Thyroid gland (tissue), 4 donors: ENCODE measurements at regions not wholly inside any gene's neighbourhood (a gene's known extent, or its start where the extent isn't known, plus 50 kb on each side); places are given as distances from the start of the nearest gene placed in this dataset.

Source experiments
- DNase-seq, 2 donors: peaks; one replicate each; pipeline ENCODE4 v3.0.0-alpha.2; 2019
- H3K27ac ChIP-seq, 3 donors: fragments of 200-600 bp; sonication (generic); 1 replicate in 2 of 3; 2 replicates in 1 of 3; pipeline ENCODE4 v1.5.1; 2016 to 2019; ENCODE audit warnings: mild to moderate bottlenecking in 1 of 3, moderate library complexity in 1 of 3
- H3K27me3 ChIP-seq: fragments of 200-600 bp; sonication (generic); one replicate; pipeline ENCODE4 v1.5.1; 2019
- H3K36me3 ChIP-seq, 2 donors: fragments of 200-600 bp; sonication (generic); one replicate each; pipeline ENCODE4 v1.5.1; 2016 to 2019
- H3K4me1 ChIP-seq, 2 donors: fragments of 200-600 bp; sonication (generic); one replicate each; pipeline ENCODE4 v1.5.1; 2017 to 2019
- H3K4me3 ChIP-seq, 3 donors: fragments of 200-600 bp; sonication (generic); replicated peaks in 1 of 3; 1 replicate in 2 of 3; 2 replicates in 1 of 3; pipeline ENCODE4 v1.5.1; 2016; ENCODE audit warnings: mild to moderate bottlenecking in 1 of 3
- H3K9me3 ChIP-seq: fragments of 200-600 bp; sonication (generic); one replicate; pipeline ENCODE4 v1.5.1; 2017
- POLR2A ChIP-seq, 2 donors: fragments of 450-650 bp; IDR thresholded peaks; one replicate each; pipeline ENCODE4 v1.6.1; 2017; ENCODE audit warnings: antibody characterized with exemption in 2 of 2, mild to moderate bottlenecking in 2 of 2, moderate library complexity in 1 of 2
- WGBS, 2 donors: methylation state at CpG; one replicate each; pipeline ENCODE4 v1.1.5; 2017; 5-methylcytosine and 5-hydroxymethylcytosine counted together
- intact Hi-C: fragments of 100-400 bp; cut with DNase I; formaldehyde crosslinking; loops from one replicate; pipeline ENCODE4 v1.15.1; 2023
- TF ChIP-seq, protein P1 (sequence below), 6 experiments: fragments of 200-600 bp in 3 of 6; fragments of 450-650 bp in 3 of 6; sonication (generic) in 3 of 6; IDR thresholded peaks; one replicate each; pipeline ENCODE4 v1.5.1; 2016 to 2019; ENCODE audit warnings: antibody characterized with exemption in 6 of 6, mild to moderate bottlenecking in 2 of 6, inconsistent platforms in 1 of 6, moderate library complexity in 1 of 6

DNA sequence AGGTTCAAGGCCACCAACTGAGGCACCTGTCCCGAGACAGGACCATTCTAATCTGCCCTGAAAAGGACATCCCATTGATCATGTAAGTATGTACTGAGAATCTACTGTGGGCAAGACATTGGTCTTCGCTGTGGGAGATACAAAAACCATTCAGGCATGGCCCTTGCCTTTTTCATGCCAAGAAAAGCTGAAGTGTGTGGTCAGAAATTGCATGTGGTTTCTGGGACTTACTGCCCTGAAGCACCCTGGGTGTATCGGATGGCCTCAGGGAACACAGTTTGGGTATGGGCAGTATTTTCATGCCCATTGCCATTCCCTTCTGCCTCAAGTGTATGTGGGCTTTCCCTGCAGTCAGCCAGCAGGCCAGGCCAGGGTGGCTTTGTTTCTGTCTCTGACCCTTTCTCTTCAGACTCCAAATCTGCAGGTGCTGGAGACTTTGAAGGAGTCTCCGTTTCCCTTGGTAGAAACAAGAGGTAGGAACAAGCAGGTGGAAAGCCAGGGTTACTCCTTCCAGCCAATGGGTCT lies 285.7 kb downstream of the ZEB1 start:
- intact Hi-C loops = loop anchor here (10.0 kb wide), 1 partner anchor 290 kb away; the partner anchor contains the start of gene ZEB1
- Histone ChIP-seq H3K27me3 (no peaks in the 10 kb centered on the region), H3K4me1 (peaks cover 0 to 5% of the 10 kb centered on the region in 2 donors), H3K9me3 (no peaks in the 10 kb centered on the region), H3K27ac (no peak overlapping the region), H3K36me3 (no peaks in the 10 kb centered on the region), H3K4me3 (no peak overlapping the region)
- WGBS, 2 donors = 82 to 87% methylated on average over 4 of the region's 4 CpGs
- DNase-seq = no peak
- TF ChIP-seq, protein P1, sequence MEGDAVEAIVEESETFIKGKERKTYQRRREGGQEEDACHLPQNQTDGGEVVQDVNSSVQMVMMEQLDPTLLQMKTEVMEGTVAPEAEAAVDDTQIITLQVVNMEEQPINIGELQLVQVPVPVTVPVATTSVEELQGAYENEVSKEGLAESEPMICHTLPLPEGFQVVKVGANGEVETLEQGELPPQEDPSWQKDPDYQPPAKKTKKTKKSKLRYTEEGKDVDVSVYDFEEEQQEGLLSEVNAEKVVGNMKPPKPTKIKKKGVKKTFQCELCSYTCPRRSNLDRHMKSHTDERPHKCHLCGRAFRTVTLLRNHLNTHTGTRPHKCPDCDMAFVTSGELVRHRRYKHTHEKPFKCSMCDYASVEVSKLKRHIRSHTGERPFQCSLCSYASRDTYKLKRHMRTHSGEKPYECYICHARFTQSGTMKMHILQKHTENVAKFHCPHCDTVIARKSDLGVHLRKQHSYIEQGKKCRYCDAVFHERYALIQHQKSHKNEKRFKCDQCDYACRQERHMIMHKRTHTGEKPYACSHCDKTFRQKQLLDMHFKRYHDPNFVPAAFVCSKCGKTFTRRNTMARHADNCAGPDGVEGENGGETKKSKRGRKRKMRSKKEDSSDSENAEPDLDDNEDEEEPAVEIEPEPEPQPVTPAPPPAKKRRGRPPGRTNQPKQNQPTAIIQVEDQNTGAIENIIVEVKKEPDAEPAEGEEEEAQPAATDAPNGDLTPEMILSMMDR (IDR thresholded peaks at IDR 0.05) = no peak
- TF ChIP-seq POLR2A (IDR thresholded peaks at IDR 0.05) = no peak

DNA sequence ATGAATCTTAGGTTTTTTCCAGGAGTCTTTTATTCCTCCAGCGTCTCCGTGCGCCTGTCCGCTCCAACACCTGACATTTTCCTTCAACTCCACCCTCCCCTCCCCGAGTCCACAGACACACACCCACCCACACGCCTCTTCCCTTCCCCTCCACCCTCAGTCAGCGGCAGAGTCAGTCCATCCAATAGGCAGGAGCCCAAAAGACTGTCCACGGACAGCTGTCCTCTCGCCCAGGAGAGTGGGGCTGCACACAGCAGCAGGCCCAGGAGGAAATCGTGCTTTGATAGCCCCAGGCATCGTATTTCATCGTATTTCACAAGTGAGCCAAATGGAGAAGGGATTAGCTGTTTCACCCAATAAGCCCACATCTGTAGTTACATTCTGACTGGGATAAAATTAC lies 285.1 kb downstream of the ZEB1 start:
- Histone ChIP-seq H3K4me1 (peaks cover 0 to 5% of the 10 kb centered on the region in 2 donors), H3K9me3 (no peaks in the 10 kb centered on the region), H3K4me3 (peak overlapping the region in 1 of 3 donors; percentile 76), H3K27me3 (no peaks in the 10 kb centered on the region), H3K36me3 (no peaks in the 10 kb centered on the region), H3K27ac (peak overlapping the region in 2 of 3 donors; percentile 71 to 83)
- TF ChIP-seq, protein P1 (IDR thresholded peaks at IDR 0.05) = no peak
- no peak for TF ChIP-seq POLR2A (IDR thresholded peaks at IDR 0.05)
- WGBS, 2 donors = 85 to 87% methylated on average over 12 of the region's 12 CpGs
- intact Hi-C loops = loop anchor here (10.0 kb wide), 1 partner anchor 289 kb away; the partner anchor contains the start of gene ZEB1
- no peak for DNase-seq

DNA sequence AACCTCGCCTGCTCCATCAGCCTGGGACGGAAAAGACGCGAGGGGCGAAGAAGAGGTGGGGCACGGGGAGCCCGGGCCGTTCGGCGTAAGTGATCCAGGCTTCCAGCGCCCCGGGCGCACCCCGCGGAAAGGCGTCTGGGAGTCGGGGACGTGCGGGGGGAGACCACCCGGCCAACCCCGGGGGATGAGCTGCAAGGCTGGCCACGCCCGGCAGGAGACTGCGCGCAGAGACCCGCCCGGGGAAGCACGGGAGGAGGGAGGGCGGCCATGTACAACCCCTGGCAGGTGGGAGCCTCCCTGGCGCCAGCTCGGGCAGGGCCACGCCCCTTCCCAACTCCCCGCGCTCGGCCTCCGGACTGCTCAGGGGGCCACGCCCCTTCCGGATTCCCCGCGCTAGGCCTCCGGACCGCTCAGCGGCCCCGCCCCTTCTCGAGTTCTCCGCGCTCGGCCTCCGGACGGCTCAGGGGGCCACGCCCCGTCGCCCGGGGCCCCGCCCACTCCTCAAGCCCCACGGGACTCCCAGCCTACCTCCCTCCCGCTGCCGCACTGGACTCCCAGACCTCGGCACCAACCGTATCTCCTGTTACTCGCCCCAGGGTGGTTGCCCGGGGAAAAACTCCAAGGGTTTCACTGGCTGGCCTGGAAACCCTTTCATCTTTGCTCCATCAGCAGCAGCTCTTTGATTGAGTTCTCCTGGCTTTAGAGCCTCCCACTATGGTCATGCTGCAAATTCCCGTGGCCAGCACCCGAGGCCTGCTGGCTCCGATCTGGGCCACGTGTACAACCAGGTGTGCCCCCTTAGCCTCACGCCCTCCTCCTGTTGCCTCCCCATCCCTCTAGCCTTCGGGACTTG lies 284.4 kb downstream of the ZEB1 start:
- Histone ChIP-seq H3K4me3 (peak overlapping the region in 2 of 3 donors; percentile 76 to 92), H3K4me1 (peaks cover 0 to 5% of the 10 kb centered on the region in 2 donors), H3K36me3 (no peaks in the 10 kb centered on the region), H3K27me3 (no peaks in the 10 kb centered on the region), H3K27ac (peak overlapping the region; percentile 65 to 83 (median 71)), H3K9me3 (no peaks in the 10 kb centered on the region)
- 13 to 14% methylated on average over 33 to 35 of the region's 68 CpGs for WGBS, 2 donors
- TF ChIP-seq POLR2A (IDR thresholded peaks at IDR 0.05) = peak; percentile 25 to 59
- TF ChIP-seq, protein P1 (IDR thresholded peaks at IDR 0.05) = peak in 1 of 6 experiments; percentile 10
- intact Hi-C loops = loop anchor here (10.0 kb wide), 1 partner anchor 289 kb away; the partner anchor contains the start of gene ZEB1
- DNase-seq = peak; percentile 91

DNA sequence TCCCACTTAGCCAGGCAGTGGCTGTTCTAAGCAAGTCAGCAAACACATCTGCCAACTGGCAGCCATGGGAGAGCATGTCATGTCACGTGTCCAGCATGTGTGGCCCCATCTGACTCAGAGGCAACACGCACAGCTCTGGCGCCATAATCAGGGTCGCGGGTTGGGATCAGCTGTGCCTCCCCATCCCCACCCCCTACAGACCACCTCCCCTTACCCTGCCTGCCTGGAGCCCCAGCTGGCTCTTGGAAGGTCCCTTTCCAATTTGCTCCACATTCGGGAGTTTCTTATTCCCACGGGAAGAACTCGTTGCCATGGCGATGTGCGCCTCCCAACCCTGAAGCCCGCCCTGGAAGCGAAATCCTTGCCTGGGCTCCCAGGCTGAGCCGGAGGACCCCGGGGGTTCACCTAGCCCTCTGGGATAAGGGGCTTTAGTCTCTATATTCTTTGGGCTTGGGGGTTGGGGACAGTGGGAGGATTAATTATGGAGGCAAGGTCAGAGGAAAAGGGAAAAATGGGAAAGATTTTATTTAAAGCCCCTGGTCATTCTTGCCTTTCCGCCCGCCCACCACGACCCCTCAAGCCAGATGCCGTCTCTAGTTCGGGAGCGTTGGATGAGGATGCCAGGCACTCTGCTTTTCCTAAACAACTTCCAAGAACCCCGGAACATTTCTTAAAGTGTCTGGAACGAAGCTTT lies 283.7 kb downstream of the ZEB1 start:
- peaks cover 0 to 5% of the 10 kb centered on the region in 2 donors for H3K4me1 ChIP-seq
- peak overlapping the region; percentile 65 to 83 (median 71) for H3K27ac ChIP-seq
- no peaks in the 10 kb centered on the region for H3K27me3 ChIP-seq
- TF ChIP-seq, protein P1 (IDR thresholded peaks at IDR 0.05) = no peak
- TF ChIP-seq POLR2A (IDR thresholded peaks at IDR 0.05) = no peak
- intact Hi-C loops = loop anchor here (10.0 kb wide), 1 partner anchor 288 kb away; the partner anchor contains the start of gene ZEB1
- no peaks in the 10 kb centered on the region for H3K9me3 ChIP-seq
- no peaks in the 10 kb centered on the region for H3K36me3 ChIP-seq
- DNase-seq = peak; percentile 65 to 70
- peak overlapping the region in 2 of 3 donors; percentile 76 to 92 for H3K4me3 ChIP-seq
- 2 to 8% methylated on average over 14 to 17 of the region's 22 CpGs for WGBS, 2 donors
